A549 (cell line): ENCODE measurements at regions not wholly inside any gene's neighbourhood (a gene's known extent, or its start where the extent isn't known, plus 50 kb on each side); places are given as distances from the start of the nearest gene placed in this dataset.

Source experiments
- ATAC-seq, 2 experiments: fragments of 200-7000 bp in 1 of 2; fragments of >200 bp in 1 of 2; cut with Nextera tagmentation in 1 of 2; cut with Tn5 transposase in 1 of 2; 3 replicates each; pipeline versions ENCODE4 v1.8.0 to v1.9.1; 2018 to 2020; ENCODE audit warnings: mild to moderate bottlenecking in 1 of 2, moderate library complexity in 1 of 2
- CTCF ChIA-PET: fragments of 300-600 bp; sonication (Branson Sonifier 250); formaldehyde crosslinking; extraction: SDS; loops from one replicate; lab custom pipeline; 2021; ENCODE audit warnings: antibody characterized with exemption, inconsistent platforms; lab: Yijun Ruan, JAX
- POLR2A ChIA-PET: fragments of 350-600 bp; formaldehyde crosslinking; extraction: SDS; loops from one replicate; lab custom pipeline; 2021; ENCODE audit warnings: antibody characterized with exemption, inconsistent platforms; lab: Yijun Ruan, JAX
- DNase-seq, 2 experiments: peaks; one replicate each; pipeline versions ENCODE4 v3.0.0 to v3.0.0-alpha.2; 2011 to 2016; ENCODE audit warnings: low read depth in 1 of 2, low spot score in 1 of 2
- FAIRE-seq: peaks from 2 replicates; lab custom pipeline; 2011; peaks lifted over from hg19 to GRCh38; lab: Jason Lieb, UNC
- H3K27ac ChIP-seq, 2 experiments: fragments of >200 bp; sonication (Bioruptor Twin); formaldehyde crosslinking; 3 replicates each; pipeline ENCODE4 v1.5.1; 2016 to 2017
- H3K4me1 ChIP-seq: fragments of >200 bp; sonication (Bioruptor Twin); formaldehyde crosslinking; 3 replicates; pipeline ENCODE4 v1.6.1; 2016
- H3K4me2 ChIP-seq: fragments of >200 bp; sonication (Bioruptor Twin); formaldehyde crosslinking; 3 replicates; pipeline ENCODE4 v1.6.1; 2016
- H3K4me3 ChIP-seq: fragments of >200 bp; sonication (Bioruptor Twin); formaldehyde crosslinking; 3 replicates; pipeline ENCODE4 v1.5.1; 2016
- H3K9me3 ChIP-seq: fragments of >200 bp; sonication (Bioruptor Twin); formaldehyde crosslinking; 3 replicates; pipeline ENCODE4 v1.6.1; 2016
- ATOH8 ChIP-seq: fragments of 250-450 bp; sonication (Bioruptor Pico); IDR thresholded peaks from 2 replicates; pipeline ENCODE4 v1.5.0; 2020; ENCODE audit warnings: low read depth, mild to moderate bottlenecking, moderate library complexity
- BCL3 ChIP-seq: fragments of >200 bp; sonication (Bioruptor Twin); formaldehyde crosslinking; IDR thresholded peaks from 3 replicates; pipeline ENCODE4 v1.6.1; 2016
- BHLHE40 ChIP-seq: IDR thresholded peaks from 2 replicates; pipeline ENCODE4 v1.6.1; 2012; ENCODE audit warnings: low read depth, low read length, inconsistent platforms
- CBX8 ChIP-seq: fragments of 200-600 bp; sonication (generic); IDR thresholded peaks from 2 replicates; pipeline ENCODE4 v1.6.1; 2016
- CEBPB ChIP-seq, 2 experiments: fragments of >200 bp in 1 of 2; sonication (Bioruptor Twin) in 1 of 2; formaldehyde crosslinking in 1 of 2; IDR thresholded peaks; 2 replicates each; pipeline ENCODE4 v1.6.1; 2012 to 2016
- CHD4 ChIP-seq: fragments of 200-600 bp; sonication (generic); IDR thresholded peaks from 2 replicates; pipeline ENCODE4 v1.6.1; 2016; ENCODE audit warnings: antibody characterized with exemption, mild to moderate bottlenecking, borderline replicate concordance
- ESRRA ChIP-seq: fragments of 150-350 bp; IDR thresholded peaks from 2 replicates; pipeline ENCODE4 v1.6.1; 2014; ENCODE audit warnings: mild to moderate bottlenecking, low read length, borderline replicate concordance
- FOSB ChIP-seq: fragments of 250-450 bp; sonication (Bioruptor Pico); IDR thresholded peaks from 2 replicates; pipeline ENCODE4 v1.5.0; 2020; ENCODE audit warnings: mild to moderate bottlenecking, moderate library complexity
- FOSL2 ChIP-seq, 2 experiments: fragments of 450-650 bp in 1 of 2; fragments of >200 bp in 1 of 2; sonication (Bioruptor Twin) in 1 of 2; formaldehyde crosslinking; IDR thresholded peaks; 2 replicates each; pipeline versions ENCODE4 v1.5.0 to v1.6.1; 2016 to 2020; ENCODE audit warnings: mild to moderate bottlenecking in 1 of 2, moderate library complexity in 1 of 2
- GATA3 ChIP-seq: IDR thresholded peaks from 2 replicates; pipeline ENCODE4 v1.6.1; 2012; ENCODE audit warnings: borderline replicate concordance
- HDAC2 ChIP-seq: fragments of 200-600 bp; sonication (generic); IDR thresholded peaks from 2 replicates; pipeline ENCODE4 v1.6.1; 2016
- HOXB13 ChIP-seq: fragments of 250-450 bp; sonication (Bioruptor Pico); IDR thresholded peaks from 2 replicates; pipeline ENCODE4 v1.5.0; 2020; ENCODE audit warnings: low read depth, mild to moderate bottlenecking, moderate library complexity
- HOXB5 ChIP-seq: fragments of 250-450 bp; sonication (Bioruptor Pico); IDR thresholded peaks from 2 replicates; pipeline ENCODE4 v1.5.0; 2020; ENCODE audit warnings: mild to moderate bottlenecking, moderate library complexity
- JUNB ChIP-seq: fragments of >200 bp; sonication (Bioruptor Twin); formaldehyde crosslinking; IDR thresholded peaks from 2 replicates; pipeline ENCODE4 v1.6.1; 2016
- MAZ ChIP-seq: fragments of 150-350 bp; IDR thresholded peaks from 2 replicates; pipeline ENCODE4 v1.6.1; 2014; ENCODE audit warnings: antibody characterized with exemption, low read depth, low read length, borderline replicate concordance
- NR3C1 ChIP-seq: fragments of >200 bp; sonication (Bioruptor Twin); formaldehyde crosslinking; IDR thresholded peaks from 3 replicates; pipeline ENCODE4 v1.6.1; 2017
- POLR2A ChIP-seq: IDR thresholded peaks from 2 replicates; pipeline ENCODE4 v1.6.1; 2012; ENCODE audit warnings: mild to moderate bottlenecking, low read length
- POLR2AphosphoS2 ChIP-seq: conservative IDR thresholded peaks from 2 replicates; pipeline ENCODE4 v1.6.1; 2012; ENCODE audit warnings: low read length, improper control_type of control experiment, inconsistent platforms
- RAD21 ChIP-seq, 2 experiments: fragments of >200 bp in 1 of 2; sonication (Bioruptor Twin) in 1 of 2; formaldehyde crosslinking in 1 of 2; IDR thresholded peaks in 1 of 2; conservative IDR thresholded peaks in 1 of 2; 2 replicates in 1 of 2; 3 replicates in 1 of 2; pipeline ENCODE4 v1.6.1; 2012 to 2018; ENCODE audit warnings: inconsistent platforms in 1 of 2
- RFX5 ChIP-seq: fragments of 450-650 bp; IDR thresholded peaks from 2 replicates; pipeline ENCODE4 v1.7.1; 2014; ENCODE audit warnings: antibody characterized with exemption, mild to moderate bottlenecking, moderate library complexity
- RNF2 ChIP-seq: fragments of 200-600 bp; sonication (generic); IDR thresholded peaks from 2 replicates; pipeline ENCODE4 v1.6.1; 2016; ENCODE audit warnings: low read depth, mild to moderate bottlenecking, antibody characterized with exemption, moderate library complexity, borderline replicate concordance
- TP53 ChIP-seq: fragments of 250-450 bp; sonication (Bioruptor Pico); IDR thresholded peaks from 2 replicates; pipeline ENCODE4 v1.5.0; 2021; ENCODE audit warnings: mild to moderate bottlenecking, moderate library complexity
- USF2 ChIP-seq: fragments of 450-650 bp; IDR thresholded peaks from 2 replicates; pipeline ENCODE4 v1.6.1; 2014; ENCODE audit warnings: antibody characterized with exemption
- ZC3H11A ChIP-seq: fragments of 450-650 bp; IDR thresholded peaks from 2 replicates; pipeline ENCODE4 v1.6.1; 2014; ENCODE audit warnings: antibody characterized with exemption, mild to moderate bottlenecking
- WGBS: methylation state at CpG from one replicate; pipeline ENCODE4 v1.1.6; 2017; ENCODE audit errors: missing lambda C conversion rate; 5-methylcytosine and 5-hydroxymethylcytosine counted together
- TF ChIP-seq, protein P1 (sequence below): fragments of 150-350 bp; IDR thresholded peaks from 2 replicates; pipeline ENCODE4 v1.6.1; 2014; ENCODE audit warnings: low read depth, mild to moderate bottlenecking, low read length
- TF ChIP-seq, protein P2 (sequence below): fragments of >200 bp; sonication (Bioruptor Twin); formaldehyde crosslinking; IDR thresholded peaks from 3 replicates; pipeline ENCODE4 v1.5.1; 2016
- TF ChIP-seq, protein P3 (sequence below): IDR thresholded peaks from 2 replicates; pipeline ENCODE4 v1.6.1; 2012; ENCODE audit warnings: low read depth, borderline replicate concordance
- TF ChIP-seq, protein P4 (sequence below): IDR thresholded peaks from 2 replicates; pipeline ENCODE4 v1.6.1; 2012

DNA sequence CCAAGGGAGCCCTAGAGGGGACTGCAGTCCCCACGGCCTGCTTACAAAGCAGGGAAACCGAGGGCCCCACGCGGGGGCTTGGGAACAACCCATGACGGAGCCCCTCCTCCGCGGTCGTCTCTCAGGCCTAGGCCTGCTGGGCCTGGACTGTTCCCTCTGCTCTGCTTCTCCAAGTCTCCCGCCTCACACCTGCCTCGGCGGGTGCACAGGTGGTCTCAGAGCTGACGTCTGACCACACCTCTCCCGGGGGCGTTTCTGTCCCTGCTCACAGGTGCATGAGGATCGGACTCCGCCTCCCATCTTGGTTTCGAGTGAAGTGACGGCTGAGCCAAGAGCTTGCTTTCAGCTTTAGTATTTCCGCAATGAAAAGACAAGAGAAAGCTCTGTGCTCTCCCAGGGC, 72.1 kb downstream of the MRPL36 start:
- FAIRE-seq (no peak), ATAC-seq (no peak), DNase-seq (no peak)
- H3K4me3 ChIP-seq: no peak overlapping the region
- POLR2A ChIA-PET: no interaction called here
- CTCF ChIA-PET: no interaction called here
- H3K4me1 ChIP-seq: no peaks in the 10 kb centered on the region
- no peak for TF ChIP-seq POLR2A
- TF ChIP-seq MAZ: no peak
- TF ChIP-seq CHD4: no peak
- TF ChIP-seq HOXB13 (CRISPR knock-in tag): no peak
- no peak for TF ChIP-seq NR3C1
- no peak for TF ChIP-seq ESRRA
- no peak for TF ChIP-seq ATOH8 (CRISPR knock-in tag)
- TF ChIP-seq RAD21 (conservative IDR thresholded peaks at IDR 0.05 in 1 of 2, IDR thresholded peaks at IDR 0.05 in 1 of 2): no peak
- no peak for TF ChIP-seq FOSL2 (IDR thresholded peaks at IDR 0.05)
- TF ChIP-seq FOSL2 (CRISPR knock-in tag; IDR thresholded peaks at IDR 0.05): no peak
- TF ChIP-seq RFX5: no peak
- TF ChIP-seq, protein P1, sequence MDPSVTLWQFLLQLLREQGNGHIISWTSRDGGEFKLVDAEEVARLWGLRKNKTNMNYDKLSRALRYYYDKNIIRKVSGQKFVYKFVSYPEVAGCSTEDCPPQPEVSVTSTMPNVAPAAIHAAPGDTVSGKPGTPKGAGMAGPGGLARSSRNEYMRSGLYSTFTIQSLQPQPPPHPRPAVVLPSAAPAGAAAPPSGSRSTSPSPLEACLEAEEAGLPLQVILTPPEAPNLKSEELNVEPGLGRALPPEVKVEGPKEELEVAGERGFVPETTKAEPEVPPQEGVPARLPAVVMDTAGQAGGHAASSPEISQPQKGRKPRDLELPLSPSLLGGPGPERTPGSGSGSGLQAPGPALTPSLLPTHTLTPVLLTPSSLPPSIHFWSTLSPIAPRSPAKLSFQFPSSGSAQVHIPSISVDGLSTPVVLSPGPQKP: no peak
- no peak for TF ChIP-seq USF2
- no peak for TF ChIP-seq CBX8
- TF ChIP-seq BHLHE40: no peak
- no peak for TF ChIP-seq FOSB (CRISPR knock-in tag)
- TF ChIP-seq GATA3: no peak
- no peak for TF ChIP-seq JUNB
- no peak for TF ChIP-seq ZC3H11A
- TF ChIP-seq CEBPB (IDR thresholded peaks at IDR 0.05): no peak
- TF ChIP-seq, protein P2, sequence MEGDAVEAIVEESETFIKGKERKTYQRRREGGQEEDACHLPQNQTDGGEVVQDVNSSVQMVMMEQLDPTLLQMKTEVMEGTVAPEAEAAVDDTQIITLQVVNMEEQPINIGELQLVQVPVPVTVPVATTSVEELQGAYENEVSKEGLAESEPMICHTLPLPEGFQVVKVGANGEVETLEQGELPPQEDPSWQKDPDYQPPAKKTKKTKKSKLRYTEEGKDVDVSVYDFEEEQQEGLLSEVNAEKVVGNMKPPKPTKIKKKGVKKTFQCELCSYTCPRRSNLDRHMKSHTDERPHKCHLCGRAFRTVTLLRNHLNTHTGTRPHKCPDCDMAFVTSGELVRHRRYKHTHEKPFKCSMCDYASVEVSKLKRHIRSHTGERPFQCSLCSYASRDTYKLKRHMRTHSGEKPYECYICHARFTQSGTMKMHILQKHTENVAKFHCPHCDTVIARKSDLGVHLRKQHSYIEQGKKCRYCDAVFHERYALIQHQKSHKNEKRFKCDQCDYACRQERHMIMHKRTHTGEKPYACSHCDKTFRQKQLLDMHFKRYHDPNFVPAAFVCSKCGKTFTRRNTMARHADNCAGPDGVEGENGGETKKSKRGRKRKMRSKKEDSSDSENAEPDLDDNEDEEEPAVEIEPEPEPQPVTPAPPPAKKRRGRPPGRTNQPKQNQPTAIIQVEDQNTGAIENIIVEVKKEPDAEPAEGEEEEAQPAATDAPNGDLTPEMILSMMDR: no peak
- H3K27ac ChIP-seq: no peak overlapping the region
- H3K9me3 ChIP-seq: no peaks in the 10 kb centered on the region
- WGBS: 74% methylated on average over 19 of the region's 19 CpGs
- H3K4me2 ChIP-seq: no peak overlapping the region

DNA sequence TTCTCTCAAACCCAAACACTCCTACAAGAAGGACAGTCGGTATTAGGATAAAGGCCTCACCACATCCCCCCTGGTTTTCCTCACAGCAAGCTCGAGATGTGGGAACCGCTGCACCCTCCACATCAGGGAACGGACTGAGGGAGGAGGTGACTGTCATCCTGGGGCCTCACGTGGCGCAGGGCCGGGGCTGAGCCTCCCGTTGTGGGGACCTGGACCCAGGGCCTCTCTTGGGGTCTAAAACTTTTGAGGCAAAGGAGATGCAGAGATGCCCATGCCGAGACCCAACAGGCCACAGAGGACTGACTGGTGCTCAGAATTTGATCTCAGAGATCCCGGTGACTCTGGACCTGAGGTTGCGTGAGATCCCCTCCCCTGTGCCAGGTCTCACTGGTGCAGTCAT, 72.7 kb downstream of the MRPL36 start:
- no peak for TF ChIP-seq HOXB5
- no peak for TF ChIP-seq HDAC2
- TF ChIP-seq POLR2AphosphoS2: no peak
- TF ChIP-seq, protein P3, sequence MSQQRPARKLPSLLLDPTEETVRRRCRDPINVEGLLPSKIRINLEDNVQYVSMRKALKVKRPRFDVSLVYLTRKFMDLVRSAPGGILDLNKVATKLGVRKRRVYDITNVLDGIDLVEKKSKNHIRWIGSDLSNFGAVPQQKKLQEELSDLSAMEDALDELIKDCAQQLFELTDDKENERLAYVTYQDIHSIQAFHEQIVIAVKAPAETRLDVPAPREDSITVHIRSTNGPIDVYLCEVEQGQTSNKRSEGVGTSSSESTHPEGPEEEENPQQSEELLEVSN: no peak
- TF ChIP-seq FOSL2 (IDR thresholded peaks at IDR 0.05): no peak
- TF ChIP-seq FOSL2 (CRISPR knock-in tag; IDR thresholded peaks at IDR 0.05): no peak
- no peak for TF ChIP-seq RNF2
- no peak for TF ChIP-seq BCL3
- TF ChIP-seq TP53: no peak
- TF ChIP-seq, protein P4, sequence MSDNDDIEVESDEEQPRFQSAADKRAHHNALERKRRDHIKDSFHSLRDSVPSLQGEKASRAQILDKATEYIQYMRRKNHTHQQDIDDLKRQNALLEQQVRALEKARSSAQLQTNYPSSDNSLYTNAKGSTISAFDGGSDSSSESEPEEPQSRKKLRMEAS: no peak
- no peak for TF ChIP-seq ATOH8 (CRISPR knock-in tag)
- no peak for TF ChIP-seq RFX5
- TF ChIP-seq, all 56 proteins: peak for 0
- POLR2A ChIA-PET: no interaction called here
- Histone ChIP-seq H3K27ac (no peak overlapping the region), H3K4me3 (no peak overlapping the region), H3K9me3 (no peaks in the 10 kb centered on the region), H3K4me2 (no peak overlapping the region), H3K4me1 (no peaks in the 10 kb centered on the region)
- CTCF ChIA-PET: no interaction called here
- ATAC-seq (no peak), FAIRE-seq (no peak), DNase-seq (no peak)
- 62% methylated on average over 6 of the region's 11 CpGs for WGBS
